ENCODE measurements at regions not wholly inside any gene's neighbourhood (a gene's known extent, or its start where the extent isn't known, plus 50 kb on each side); places are given as distances from the start of the nearest gene placed in this dataset.
A peak's percentile ranks its signal among the peaks of the same experiment; 100 is the strongest.

- Histone ChIP-seq H3K36me3 (no peaks in the 10 kb centered on the region), H3K4me1 (replicated peaks) (no peaks in the 10 kb centered on the region), H3K4me3 (no peak overlapping the region), H3K27ac (peak overlapping the region; percentile 17 to 45), H3K27me3 (replicated peaks; ENCODE audit: insufficient read depth) (no peaks in the 10 kb centered on the region), H3K9me3 (no peaks in the 10 kb centered on the region)
- intact Hi-C loops (cut with DNase I), result loop anchor here (5.0 kb wide), 2 partner anchors 598 to 602 kb away; partner anchors contain the start of gene PLPP3
- 15% methylated on average over 1 of the region's 1 CpG for WGBS
- no peak for TF ChIP-seq CTCF (IDR thresholded peaks at IDR 0.05)
- TF ChIP-seq POLR2AphosphoS5 (IDR thresholded peaks at IDR 0.05), result peak; percentile 74
- TF ChIP-seq POLR2A (IDR thresholded peaks at IDR 0.05), result no peak
- DNase-seq (ENCODE audit: low spot score), result no peak
These were observed 604.5 kb downstream of the PLPP3 start for GRCh38 chr1:55974714-55975441.

- no peak overlapping the region for H3K27ac ChIP-seq
- no peaks in the 10 kb centered on the region for H3K9me3 ChIP-seq
- TF ChIP-seq POLR2A (IDR thresholded peaks at IDR 0.05), result no peak
- no peak for TF ChIP-seq POLR2AphosphoS5 (IDR thresholded peaks at IDR 0.05)
- TF ChIP-seq CTCF (IDR thresholded peaks at IDR 0.05), result no peak
- no peaks in the 10 kb centered on the region for H3K27me3 ChIP-seq (replicated peaks; ENCODE audit: insufficient read depth)
- H3K4me3 ChIP-seq, result no peak overlapping the region
- H3K36me3 ChIP-seq, result no peaks in the 10 kb centered on the region
- no peaks in the 10 kb centered on the region for H3K4me1 ChIP-seq (replicated peaks)
- intact Hi-C loops (cut with DNase I), result loop anchor here (5.0 kb wide), 2 partner anchors 593 to 607 kb away; partner anchors contain the start of gene PLPP3
- no peak for DNase-seq (ENCODE audit: low spot score)
These were observed 608.7 kb downstream of the PLPP3 start for GRCh38 chr1:55970526-55971110.

- no peak for DNase-seq (ENCODE audit: low spot score)
- Histone ChIP-seq H3K27me3 (replicated peaks; ENCODE audit: insufficient read depth) (no peaks in the 10 kb centered on the region), H3K36me3 (no peaks in the 10 kb centered on the region), H3K27ac (no peak overlapping the region), H3K4me1 (replicated peaks) (no peaks in the 10 kb centered on the region), H3K4me3 (no peak overlapping the region), H3K9me3 (no peaks in the 10 kb centered on the region)
- intact Hi-C loops (cut with DNase I), result loop anchor here (5.0 kb wide), 1 partner anchor 392 kb away; no protein-coding TSS in a partner anchor
- TF ChIP-seq POLR2A (IDR thresholded peaks at IDR 0.05) (no peak), CTCF (IDR thresholded peaks at IDR 0.05) (no peak), POLR2AphosphoS5 (IDR thresholded peaks at IDR 0.05) (no peak)
These were observed 610.0 kb downstream of the PLPP3 start for GRCh38 chr1:55969322-55969721.

- H3K27ac ChIP-seq, result no peak overlapping the region
- no peaks in the 10 kb centered on the region for H3K36me3 ChIP-seq
- WGBS, result 88% methylated on average over 7 of the region's 7 CpGs
- H3K4me3 ChIP-seq, result no peak overlapping the region
- TF ChIP-seq POLR2A (IDR thresholded peaks at IDR 0.05) (no peak), POLR2AphosphoS5 (IDR thresholded peaks at IDR 0.05) (no peak), CTCF (IDR thresholded peaks at IDR 0.05) (no peak)
- intact Hi-C loops (cut with DNase I), result loop anchor here (5.0 kb wide), 1 partner anchor 391 kb away; no protein-coding TSS in a partner anchor
- H3K27me3 ChIP-seq (replicated peaks; ENCODE audit: insufficient read depth), result no peaks in the 10 kb centered on the region
- no peaks in the 10 kb centered on the region for H3K9me3 ChIP-seq
- DNase-seq (ENCODE audit: low spot score), result no peak
- H3K4me1 ChIP-seq (replicated peaks), result no peaks in the 10 kb centered on the region
These were observed 610.7 kb downstream of the PLPP3 start for GRCh38 chr1:55968661-55969060.

All from prostate gland (tissue), 2 donors.